GM10266 (cell line): ENCODE measurements at regions not wholly inside any gene's neighbourhood (a gene's known extent, or its start where the extent isn't known, plus 50 kb on each side); places are given as distances from the start of the nearest gene placed in this dataset.

Experiments
- DNase-seq: peaks from one replicate; pipeline ENCODE4 v3.0.0; 2012; ENCODE audit errors: extremely low spot score
- CTCF ChIP-seq: IDR thresholded peaks from 2 replicates; pipeline ENCODE4 v1.5.1; 2012; ENCODE audit warnings: mild to moderate bottlenecking, low read depth; ENCODE audit not compliant: control insufficient read depth, insufficient read depth; ENCODE audit errors: missing control alignments

GRCh38 chr11:26032241-26032640, 299.7 kb upstream of the ANO3 start:
- DNase-seq = no peak
- TF ChIP-seq CTCF = no peak

DNA sequence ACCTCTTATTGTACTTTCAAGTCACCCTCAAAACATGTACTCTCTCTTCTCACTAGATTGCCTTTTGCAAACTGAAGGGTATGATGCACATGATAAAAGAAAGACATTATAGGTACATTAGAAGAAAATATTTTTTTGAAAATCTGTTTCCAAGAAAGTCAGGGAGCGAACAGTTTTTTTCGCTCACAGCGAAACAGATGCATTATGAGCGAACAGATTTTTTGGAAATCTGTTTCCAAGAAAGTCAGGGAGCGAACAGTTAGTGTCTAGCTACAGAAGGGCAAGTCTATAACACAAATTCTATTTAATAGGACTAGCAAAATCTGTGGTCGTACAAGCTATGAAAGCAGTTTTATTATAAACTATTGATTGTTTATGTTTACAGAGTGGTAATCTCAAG, 296.2 kb upstream of the ANO3 start:
- no peak for TF ChIP-seq CTCF
- no peak for DNase-seq

DNA sequence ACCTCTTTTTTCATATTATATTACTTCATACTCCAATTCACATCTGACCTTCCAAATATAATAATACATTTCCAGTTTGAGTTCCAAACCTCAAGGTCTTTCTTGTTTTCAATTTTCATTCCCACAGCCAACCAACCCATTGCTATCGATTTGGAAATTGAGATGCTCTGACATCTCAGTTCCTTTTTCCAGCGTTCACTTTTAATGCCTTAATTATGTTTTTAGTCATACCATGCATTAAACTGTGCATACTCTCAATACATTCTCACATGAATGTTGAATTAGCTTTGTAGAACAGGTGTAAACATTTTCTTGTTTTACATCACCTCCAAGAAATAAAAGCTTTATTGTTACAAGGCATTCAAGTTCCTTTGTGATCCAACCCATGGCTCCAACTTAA, 294.2 kb upstream of the ANO3 start:
- DNase-seq = no peak
- TF ChIP-seq CTCF = no peak

GRCh38 chr11:26040339-26040738, 291.6 kb upstream of the ANO3 start:
- DNase-seq = no peak
- TF ChIP-seq CTCF = no peak

GRCh38 chr11:26042113-26042512, 289.8 kb upstream of the ANO3 start:
- DNase-seq = no peak
- no peak for TF ChIP-seq CTCF

DNA sequence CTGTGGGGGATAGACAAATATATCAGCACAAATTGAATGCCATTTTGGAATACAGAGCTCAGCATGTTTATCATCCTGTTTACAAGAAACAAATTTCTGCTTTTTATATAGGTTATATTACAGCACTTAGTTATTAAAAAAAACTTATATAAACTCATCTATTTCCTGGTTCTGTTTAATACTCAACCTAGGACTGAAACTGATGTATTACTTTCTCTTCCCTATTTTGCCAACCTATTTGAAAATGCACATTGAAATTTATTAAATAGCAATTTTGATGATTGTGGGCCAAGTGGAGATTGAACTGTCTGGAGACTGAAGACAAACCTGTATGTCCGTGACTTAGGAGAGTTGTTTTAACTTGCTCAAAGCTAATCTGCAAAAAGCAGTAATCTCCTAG, 288.3 kb upstream of the ANO3 start:
- TF ChIP-seq CTCF = no peak
- peak; percentile 6 for DNase-seq

GRCh38 chr11:26044389-26044788, 287.5 kb upstream of the ANO3 start:
- no peak for DNase-seq
- no peak for TF ChIP-seq CTCF

GRCh38 chr11:26045082-26045481, 286.8 kb upstream of the ANO3 start:
- DNase-seq = no peak
- no peak for TF ChIP-seq CTCF
